Pons (tissue), 1 donor: ENCODE measurements at regions not wholly inside any gene's neighbourhood (a gene's known extent, or its start where the extent isn't known, plus 50 kb on each side); places are given as distances from the start of the nearest gene placed in this dataset.
"Not testable (repeated sequence)": the region's sequence is repeated elsewhere in the genome, so short reads cannot be mapped to it uniquely, and the experiment has no call there.

Experiments used
- DNase-seq: peaks from one replicate; pipeline ENCODE4 v3.0.0-alpha.2; 2016; ENCODE audit warnings: low spot score

DNA sequence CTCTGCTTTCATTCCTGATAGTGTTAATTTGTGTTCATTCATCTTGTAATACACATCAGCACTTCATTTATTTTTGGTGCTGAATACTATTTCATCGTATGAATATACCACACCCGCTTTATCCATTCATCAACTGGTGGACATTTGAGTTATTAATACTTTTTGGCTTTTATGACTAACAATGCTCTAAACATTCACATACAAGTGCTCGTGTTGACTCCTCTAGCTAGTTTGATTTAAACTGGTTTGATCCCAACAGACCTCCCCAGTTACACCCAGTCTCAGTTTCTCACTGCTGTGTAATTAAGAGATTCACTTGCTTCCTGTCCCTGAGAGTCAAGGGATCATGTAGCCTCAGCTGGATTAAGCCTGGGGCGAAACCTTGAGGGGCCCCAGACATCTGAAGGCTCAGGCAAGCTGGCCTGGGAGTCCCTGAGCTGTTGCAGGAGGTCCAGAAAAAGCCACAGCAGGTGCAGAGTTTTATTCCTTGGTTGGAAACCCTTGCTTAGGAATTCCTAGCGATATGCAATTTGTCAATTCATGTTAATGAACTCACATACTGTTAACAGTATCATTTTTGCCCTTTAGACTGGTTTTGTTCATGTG lies 52.8 kb upstream of the CLDN24 start:
- no peak for DNase-seq

GRCh38 chr4:183376381-183376780 lies 54.2 kb upstream of the CLDN24 start:
- DNase-seq: no peak

DNA sequence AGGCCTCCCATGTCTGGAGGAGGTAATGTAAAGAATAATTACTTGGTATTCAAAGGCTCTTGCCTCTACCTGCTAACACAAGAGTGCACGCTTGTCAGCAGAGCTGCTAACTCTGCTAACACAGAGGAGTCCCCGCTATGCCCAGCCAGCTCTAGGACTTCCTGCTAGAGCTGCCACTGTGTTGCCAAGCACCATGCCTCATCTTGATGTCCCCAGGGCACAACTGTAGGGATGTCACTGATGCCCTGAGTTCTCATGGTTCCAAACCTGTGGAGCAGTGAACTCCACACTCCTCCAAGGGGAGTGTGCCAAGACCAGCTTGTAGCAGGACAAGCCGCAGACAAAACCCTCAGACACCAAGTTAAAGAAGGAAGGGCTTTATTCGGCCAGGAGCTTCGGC lies 55.3 kb upstream of the CLDN24 start:
- DNase-seq: no peak

DNA sequence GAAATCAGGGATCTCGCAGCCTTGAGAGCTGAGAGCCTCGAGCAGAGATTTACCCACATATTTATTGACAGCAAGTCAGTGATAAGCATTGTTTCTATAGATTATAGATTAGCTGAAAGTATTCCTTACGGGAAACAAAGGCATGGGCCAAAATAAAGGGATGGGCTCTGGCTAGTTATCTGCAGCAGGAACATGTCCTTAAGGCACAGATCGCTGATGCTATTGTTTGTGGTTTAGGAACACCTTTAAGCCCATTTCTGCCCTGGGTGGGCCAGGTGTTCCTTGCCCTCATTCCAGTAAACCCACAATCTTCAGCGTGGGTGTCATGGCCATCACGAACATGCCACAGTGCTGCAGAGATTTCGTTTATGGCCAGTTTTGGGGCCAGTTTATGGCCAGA lies 56.1 kb upstream of the CLDN24 start:
- DNase-seq: not testable (repeated sequence)

GRCh38 chr4:183380901-183381300 lies 58.7 kb upstream of the CLDN24 start:
- no peak for DNase-seq

GRCh38 chr4:183383606-183384005 lies 60.8 kb upstream of the CDKN2AIP start:
- no peak for DNase-seq

DNA sequence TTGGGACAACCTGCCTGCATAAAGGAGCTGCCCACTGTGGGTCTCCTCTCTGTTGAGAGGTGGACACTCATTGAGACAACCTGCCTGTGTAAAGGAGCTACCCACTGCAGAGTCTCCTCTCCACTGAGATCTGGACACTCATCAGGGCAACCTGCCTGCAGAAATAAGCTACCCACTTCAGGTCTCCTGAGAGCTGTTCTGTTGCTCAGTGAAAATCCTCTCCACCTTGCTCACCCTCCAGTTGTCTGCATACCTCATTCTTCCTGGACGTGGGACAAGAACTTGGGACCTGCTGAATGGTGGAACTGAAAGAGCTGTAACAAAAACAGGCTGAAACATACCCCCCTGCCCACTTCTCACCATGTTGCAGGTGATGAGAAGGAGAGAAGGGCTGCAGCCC lies 59.9 kb upstream of the CDKN2AIP start:
- DNase-seq: no peak

DNA sequence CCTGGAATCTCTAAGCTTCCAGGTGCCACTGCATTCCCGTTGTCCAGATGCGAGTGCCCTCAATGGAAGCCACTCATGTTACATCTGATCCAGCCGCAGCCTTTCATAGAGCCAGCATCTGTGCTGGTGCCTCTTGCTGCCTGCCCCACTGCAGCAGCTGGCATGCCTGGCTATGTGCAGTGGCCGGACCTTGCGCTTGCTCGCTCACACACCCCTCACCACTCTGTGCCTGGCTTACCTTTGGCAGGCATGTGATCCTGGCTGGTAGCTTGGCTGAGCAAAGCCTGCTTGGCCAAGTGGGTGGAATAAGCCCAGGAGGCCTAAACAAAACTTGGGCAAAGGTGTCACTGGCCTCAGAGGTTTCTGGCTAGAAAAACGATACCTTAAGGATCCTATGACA lies 59.5 kb upstream of the CDKN2AIP start:
- no peak for DNase-seq

DNA sequence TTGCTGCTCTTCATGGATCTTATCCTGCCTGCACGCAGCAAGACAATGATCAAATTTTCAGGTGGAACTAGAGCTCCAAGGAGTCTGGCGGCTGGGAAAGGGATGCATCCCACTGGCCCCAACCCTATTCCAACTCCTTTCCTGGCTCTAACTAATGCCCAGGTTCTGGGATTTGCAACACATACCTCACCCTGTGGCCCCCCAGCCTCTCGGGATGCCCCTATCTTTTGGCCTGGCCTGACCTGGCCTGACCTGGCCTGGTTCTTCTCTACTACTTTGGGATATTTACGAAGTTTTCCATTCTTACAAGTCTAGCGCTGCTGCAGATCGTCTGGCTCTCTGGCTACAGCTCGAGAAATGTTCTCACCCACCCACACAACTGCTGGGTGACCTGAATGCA lies 56.4 kb upstream of the CDKN2AIP start:
- no peak for DNase-seq

GRCh38 chr4:183388777-183389176 lies 55.7 kb upstream of the CDKN2AIP start:
- DNase-seq: no peak

DNA sequence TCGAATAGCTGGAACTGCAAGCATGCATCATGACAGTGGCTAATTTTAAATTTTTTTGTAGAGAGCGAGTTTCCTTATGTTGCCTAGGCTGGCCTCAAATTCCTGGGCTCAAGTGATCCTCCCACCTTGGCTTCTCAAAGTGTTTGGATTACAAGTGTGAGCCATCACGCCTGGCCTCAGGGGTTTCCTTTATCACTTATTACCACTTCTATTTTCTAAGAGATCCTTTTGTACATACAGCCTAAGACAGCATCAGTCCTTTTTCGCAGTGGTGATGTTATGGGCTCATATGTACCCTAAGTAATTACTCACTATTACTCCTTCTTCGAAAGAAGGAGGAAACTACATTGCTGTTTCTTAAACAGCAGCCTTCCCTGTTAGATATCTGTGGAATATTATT lies 54.1 kb upstream of the CDKN2AIP start:
- no peak for DNase-seq

DNA sequence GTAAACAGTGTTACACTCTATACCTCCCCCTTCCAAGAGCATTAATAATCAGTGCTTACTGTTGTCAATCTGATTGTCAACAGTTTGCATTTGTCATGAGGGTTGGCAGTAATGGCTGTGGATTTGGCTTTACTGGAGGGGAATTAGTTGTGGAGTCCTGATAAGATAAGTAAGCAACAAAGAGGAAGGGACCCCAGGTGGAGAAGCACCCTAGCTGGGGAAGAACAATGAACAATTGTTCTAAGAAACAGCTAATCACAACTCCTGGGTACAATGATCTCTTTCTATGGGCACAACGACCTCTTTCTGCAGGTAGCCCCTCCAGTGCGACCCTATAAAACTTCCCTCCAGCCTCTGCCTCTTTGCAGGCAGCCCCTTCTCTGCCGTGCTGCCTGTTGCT lies 53.2 kb upstream of the CDKN2AIP start:
- no peak for DNase-seq

GRCh38 chr4:183392377-183392776 lies 52.1 kb upstream of the CDKN2AIP start:
- peak; percentile 22 for DNase-seq

GRCh38 chr4:183393446-183393845 lies 51.0 kb upstream of the CDKN2AIP start:
- no peak for DNase-seq

- no peak for DNase-seq
These were observed 50.1 kb upstream of the CDKN2AIP start for GRCh38 chr4:183394166-183394951.
